SIG-M5 treated with dmso at 0.1 percent for 504 hours (cell line): ENCODE measurements at regions not wholly inside any gene's neighbourhood (a gene's known extent, or its start where the extent isn't known, plus 50 kb on each side); places are given as distances from the start of the nearest gene placed in this dataset.

Source experiments
- DNase-seq: peaks from one replicate; lab custom pipeline; 2025; ENCODE audit not compliant: unreplicated experiment; lab: John Stamatoyannopoulos, UW

DNA sequence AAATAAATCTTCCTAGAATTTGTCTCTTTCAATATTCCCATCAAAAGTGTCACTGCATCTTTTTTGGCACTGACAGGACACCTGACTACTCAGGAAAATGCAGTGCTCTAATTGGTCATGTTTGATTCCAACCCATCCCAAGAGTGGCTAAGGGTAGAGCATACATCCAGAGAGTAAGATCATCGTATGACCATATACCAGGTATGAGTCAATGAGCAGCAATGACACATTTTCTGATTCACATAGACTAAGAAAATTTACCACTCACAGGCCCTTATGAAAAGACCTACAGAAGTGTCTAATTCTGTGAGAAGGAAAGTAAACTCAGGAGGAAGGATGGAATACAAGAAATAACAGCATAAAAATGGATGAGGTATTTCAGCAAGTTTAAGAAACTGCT is 434.2 kb downstream of the ZIC1 start:
- DNase-seq, result no peak

DNA sequence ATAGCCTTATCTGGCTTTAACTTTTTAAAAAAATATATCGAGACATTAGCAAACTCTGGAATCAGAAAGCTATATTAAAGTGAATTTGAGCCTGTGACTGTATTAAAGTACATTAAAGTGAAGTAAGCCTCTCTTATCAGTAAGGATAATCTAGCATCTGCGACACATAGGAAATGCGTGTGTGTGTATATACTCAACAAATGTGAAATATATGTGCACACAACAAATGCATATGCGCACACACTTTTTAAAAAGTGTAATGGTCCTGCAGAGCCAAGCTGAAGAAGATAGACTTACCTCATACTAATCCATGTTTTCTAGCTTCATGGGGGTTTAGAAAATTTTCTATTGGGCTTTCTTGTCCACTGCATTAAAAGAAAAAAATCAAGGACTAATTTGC is 437.1 kb downstream of the ZIC1 start:
- no peak for DNase-seq

DNA sequence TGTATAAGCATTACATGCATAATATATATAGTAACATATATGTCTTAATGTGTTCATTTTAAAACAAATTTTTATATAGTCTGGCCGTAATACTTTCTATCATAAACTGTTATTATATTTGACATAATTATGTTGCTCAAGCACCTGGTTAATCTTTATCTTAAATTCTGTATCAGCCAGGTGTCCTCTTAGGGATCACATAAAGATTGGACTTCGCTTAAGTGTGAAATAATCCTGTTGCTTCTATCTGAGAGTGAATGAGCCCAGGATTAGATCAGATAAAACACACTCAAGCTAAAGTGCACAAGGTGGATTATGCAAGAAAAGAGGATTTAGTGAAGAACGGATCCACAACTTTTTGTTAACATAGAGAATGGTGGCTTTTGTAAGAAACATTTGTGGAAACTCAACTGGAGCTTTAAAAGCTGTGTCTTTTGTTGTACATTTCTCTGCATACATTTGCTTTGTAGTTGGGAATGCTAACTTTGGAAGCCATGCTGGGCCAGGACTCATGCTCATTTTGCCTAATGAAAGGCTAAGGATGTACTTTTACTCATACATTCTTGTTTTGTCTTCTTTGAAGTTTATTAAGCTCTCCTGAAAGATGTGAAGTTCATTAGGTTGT is 437.8 kb downstream of the ZIC1 start:
- no peak for DNase-seq

DNA sequence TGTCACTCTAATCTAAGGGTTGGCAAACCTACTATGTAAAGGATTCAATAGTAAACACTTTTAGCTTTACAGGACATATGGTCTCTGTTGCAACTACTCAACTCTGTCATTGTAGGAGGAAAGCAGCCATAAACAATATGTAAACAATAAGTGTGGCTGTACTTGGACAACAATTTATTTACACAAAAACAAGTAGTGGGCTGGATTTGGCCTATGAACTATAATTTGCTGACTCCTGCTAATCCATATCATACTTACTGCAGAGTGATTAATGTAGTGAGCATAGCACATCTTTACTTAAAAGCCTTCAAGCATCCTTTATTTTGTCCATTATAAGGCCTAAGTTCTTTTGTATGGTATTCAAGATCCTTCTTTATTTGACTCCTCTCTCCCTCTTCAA is 441.9 kb downstream of the ZIC1 start:
- no peak for DNase-seq

DNA sequence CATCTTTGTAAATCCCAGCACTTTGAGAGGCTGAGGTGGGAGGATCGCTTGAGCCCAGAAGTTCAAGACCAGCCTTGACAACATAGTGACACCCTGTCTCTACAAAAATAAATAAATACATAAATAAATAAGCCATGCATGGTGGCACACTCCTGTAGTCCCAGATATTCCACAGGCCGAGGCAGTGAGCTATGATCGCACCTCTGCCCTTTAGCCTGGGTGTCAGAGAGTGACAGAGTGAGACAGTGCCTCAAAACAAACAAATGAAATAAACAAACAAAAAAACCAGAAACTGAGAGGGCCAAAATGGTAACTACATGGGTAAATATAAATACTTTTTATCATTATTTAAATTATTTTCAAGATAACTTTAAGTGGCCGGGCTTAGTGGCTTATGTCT is 445.4 kb downstream of the ZIC1 start:
- DNase-seq, result no peak

DNA sequence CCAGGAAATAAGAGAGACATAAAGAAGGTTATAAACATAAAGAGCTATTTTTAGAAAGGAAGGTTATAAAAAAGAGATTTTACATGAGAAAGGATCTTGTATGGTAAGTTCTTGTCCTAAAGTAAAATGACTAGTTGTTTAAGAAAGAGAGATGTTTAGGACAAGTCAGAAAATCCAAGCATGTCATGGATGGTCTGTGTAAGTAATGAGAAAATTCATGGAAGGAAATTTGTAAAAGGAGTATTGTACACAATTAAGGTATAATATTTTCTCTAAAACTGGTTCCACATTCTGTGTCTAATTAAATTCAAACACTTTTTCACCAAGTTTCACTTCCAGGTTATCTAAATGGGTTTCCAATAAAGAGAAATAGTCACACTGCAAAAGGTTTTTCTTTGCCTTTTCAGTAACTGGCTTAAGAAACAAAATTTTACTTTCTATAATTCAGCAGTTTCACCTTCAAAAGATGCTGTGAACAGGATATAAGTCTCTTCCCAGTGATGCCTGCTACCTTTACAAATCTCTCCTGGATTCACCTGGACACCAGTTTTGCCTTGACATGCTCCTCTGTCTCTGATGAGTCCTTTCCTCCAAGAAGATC is 455.7 kb downstream of the ZIC1 start:
- no peak for DNase-seq

DNA sequence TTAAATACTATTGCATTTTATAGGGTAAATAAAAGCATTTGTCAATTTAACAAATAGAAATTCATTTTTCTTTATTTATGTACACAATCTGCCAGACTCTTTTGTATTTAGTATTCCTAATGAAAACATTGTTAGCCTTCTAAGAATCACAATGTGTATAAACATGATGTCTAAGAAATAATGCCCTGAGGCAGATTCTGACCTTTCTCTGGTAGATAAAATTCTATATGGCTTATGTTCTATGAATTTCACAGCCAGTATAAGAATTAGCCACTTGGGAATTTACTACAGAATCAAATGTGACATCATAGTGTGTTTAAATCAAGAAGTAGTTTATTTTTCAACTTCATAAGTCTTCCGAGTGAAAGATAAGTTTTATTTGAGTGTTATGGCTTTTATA is 457.4 kb downstream of the ZIC1 start:
- DNase-seq, result no peak

DNA sequence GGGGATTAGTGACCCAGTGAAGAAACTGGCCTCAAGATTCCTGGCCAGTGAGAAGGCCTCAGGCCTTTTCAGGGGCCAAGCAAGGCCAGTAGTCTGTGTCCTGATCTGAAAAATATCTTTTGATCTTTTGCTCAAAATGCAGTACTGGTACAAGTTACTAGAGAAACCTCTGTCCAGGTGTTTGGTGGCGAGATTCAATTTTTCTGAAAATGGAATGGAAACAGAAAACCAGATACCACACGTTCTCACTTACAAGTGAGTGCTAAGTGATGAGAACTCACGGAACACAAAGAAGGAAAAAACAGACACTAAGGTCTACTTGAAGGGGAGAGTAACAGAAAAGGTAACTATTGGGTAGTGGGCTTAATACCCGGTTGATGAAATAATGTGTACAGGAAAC is 463.4 kb downstream of the ZIC1 start:
- DNase-seq, result no peak

DNA sequence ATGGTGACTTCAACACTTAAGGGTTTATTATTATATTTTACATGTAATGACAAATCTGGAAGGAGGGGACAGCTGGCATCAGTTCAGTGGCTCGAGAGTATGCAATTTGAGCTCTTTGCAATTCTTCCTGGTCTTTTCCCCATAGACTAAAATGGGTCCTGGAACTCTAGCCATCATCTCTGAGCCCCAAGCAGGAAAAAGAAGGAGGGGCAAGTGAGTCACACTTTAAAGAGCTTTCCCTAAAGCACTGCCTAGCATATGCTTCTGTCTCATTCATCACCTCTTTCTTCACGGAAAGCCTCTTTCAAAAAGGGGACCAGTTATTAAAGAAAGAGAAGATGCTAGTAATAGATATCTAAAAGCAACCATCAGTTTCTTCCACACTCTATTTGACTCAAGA is 466.3 kb downstream of the ZIC1 start:
- no peak for DNase-seq

DNA sequence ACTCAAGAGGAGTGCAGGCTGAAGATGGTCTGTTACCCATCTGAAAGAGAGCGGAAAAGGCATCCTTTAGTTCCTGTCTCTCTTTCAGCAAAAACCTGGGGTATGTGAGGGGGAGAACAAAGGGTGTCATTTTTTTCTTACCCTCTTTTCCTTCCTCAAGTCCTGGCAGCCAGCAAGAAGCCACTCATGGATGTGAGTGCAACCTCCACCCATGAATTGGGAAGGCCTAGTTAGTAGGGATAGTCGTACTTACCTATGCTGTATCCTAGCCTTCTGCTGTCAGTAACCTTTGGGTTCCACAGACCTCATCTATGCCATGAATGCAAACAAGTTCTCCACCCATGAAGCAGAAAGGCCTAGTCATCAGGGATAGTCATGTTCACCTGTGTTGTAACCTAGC is 472.8 kb downstream of the ZIC1 start:
- DNase-seq, result no peak

DNA sequence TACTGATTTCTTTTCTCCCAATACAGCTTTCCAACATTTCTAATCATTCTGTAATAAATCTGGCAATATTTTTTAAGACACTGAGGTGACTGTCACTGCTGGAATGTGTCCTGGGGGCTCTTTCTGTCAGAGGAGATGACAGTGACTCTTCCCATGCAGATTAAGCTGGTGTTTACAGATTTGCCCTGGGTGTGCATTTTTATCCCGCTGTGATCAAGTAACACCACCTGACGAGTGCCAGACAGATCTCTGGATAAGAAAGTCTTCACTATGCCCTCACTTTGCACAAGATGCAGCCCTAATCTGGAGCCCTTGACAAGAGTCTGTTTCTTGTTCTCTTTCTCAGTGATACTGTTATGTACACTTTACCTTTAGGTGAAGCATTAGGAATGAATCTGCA is 477.7 kb downstream of the ZIC1 start:
- no peak for DNase-seq

DNA sequence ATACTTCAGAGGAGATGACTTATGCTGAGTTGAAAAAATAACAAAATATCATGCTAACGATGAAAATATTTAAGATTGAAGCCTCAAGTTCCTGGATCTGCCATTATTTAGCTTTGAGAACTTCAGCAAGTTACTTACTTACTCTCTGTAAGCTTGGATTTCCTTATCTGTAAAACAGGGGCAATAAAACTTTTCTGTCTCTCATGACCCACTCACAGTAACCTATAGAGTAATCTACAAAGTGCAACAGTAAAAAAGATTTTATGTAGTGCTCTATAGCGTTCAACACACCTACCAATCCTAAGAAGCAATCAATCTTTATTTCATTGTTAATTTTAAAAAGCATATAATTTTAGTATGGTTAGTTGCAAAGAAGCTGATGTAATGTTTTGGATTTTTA is 478.6 kb downstream of the ZIC1 start:
- DNase-seq, result no peak

DNA sequence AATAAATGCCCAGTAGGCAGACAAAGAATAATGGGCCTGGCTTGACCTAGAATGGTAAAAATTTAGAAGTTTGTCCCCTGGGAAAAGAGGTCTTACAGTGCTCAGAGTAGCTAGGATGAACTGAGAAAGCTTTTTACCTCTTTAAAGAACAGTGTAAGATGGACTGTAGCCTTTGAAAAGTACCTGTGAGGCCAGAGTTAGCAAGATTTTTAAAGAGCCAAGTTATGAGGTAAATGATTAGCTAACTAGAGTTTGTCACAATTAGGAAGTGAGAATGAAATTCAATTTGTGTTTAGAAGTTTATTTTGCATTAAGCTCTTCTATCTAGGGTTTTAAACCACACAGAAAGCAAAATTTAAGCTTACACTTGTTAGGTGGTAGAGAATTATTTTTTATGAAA is 480.9 kb downstream of the ZIC1 start:
- DNase-seq, result no peak

DNA sequence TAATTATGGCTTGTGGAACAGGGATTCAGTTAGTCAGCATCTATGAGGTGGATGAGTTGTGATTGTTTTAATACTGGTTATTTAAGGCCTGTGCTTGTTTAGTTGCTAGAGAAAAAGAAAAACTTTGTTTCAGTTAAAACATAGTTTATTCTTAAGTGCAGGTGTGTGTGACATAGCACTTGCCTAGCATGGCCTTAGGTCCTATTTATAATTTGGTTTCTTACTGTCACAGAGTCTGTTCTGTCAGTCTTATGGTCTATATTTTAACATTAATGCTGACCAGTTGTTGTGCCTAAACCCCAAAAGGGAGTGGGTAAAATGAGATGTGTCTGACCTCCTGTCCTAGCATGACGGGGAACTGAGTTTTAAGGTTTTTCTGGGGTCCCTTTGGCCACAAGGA is 486.3 kb downstream of the ZIC1 start:
- DNase-seq, result no peak

DNA sequence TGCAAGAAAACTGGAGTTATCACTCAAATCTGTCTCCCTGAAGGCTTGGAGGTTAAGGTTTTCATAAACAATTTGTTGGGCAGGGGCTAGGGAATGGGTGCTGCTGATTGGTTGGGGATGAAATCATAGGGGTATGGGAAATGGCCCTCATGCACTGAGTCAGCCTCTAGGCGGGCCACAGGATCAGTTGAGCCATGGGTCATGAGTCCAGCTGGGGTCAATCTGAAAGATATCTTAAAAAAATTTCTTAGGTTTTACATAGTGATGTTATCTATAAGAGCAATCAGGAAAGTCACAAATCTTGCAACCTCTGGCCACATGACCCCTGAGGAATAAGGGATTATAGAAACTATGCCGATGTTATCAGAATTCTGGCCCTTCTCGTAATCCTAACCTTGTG is 491.7 kb downstream of the ZIC1 start:
- DNase-seq, result no peak

DNA sequence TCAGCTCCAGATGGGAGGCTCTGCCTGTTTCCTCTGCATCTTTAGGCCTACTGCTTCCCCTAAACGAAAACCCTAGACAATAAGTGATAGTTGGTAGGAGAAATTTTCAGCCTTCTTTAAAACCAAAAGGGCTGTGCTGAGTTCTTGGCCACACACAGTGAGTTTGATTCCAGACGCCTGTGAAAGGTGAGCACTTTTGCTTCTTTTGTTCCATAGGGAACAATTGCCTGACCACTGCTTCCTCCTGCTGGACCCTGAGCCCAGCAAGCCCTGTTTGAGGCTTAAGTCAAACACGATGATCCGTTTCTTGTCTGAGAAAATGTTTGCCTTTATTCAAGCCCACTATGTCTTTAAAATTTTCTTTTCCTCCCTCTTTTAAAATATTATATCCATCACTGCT is 493.9 kb downstream of the ZIC1 start:
- DNase-seq, result no peak

DNA sequence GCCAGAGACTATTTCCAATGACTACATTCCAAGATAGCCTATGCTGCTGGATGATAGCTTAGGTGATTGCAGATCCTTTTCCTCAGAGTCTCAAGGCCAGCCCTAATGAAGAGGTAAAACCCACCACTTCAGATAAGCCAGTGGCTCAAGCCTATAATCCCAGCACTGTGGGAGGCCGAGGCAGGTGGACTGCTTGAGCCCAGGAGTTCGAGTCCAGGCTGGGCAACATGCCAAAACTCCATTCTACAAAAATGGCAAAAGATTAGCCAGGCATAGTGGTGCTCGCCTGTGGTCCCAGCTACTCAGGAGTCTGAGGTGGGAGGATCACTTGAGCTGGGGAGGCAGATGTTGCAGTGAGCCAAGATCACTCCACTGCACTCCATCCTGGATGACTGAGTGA is 495.3 kb downstream of the ZIC1 start:
- DNase-seq, result no peak

DNA sequence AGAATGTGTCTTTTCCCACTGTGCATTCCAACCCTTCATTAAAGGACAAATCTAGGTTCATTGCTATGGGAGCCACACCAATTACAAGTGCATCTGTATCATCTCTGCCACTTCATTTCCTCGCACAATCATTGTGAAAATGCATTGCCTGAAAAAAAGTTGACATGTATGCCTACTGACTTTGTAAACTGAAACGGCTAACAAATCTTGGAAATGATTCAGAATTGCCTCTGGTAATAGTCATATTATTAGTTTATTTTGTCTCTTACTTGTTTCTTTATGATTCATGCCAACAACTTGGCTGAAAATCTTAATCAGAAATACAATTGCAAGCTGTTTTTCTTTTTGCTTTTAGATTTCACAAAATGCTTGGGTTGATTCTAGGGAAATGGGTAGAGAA is 497.1 kb downstream of the ZIC1 start:
- DNase-seq, result no peak

DNA sequence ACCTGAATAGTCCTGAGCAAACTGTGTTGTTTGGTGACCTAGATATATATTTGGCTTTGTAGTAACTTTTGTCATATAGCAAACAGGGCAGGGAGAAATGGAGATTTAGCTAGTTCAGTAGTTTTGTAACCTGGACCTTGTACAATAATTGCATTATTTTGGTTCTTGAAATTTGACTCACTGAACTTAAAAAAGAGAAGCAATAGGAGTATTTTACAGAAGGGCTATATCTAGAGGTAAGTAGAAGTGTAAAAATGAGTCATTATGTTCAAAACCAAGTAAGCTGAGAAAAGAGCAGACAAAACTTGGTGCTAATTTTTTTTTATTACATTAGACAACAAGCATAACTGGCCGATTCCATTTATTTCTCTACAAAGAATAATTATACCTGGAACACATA is 505.4 kb downstream of the ZIC1 start:
- no peak for DNase-seq

DNA sequence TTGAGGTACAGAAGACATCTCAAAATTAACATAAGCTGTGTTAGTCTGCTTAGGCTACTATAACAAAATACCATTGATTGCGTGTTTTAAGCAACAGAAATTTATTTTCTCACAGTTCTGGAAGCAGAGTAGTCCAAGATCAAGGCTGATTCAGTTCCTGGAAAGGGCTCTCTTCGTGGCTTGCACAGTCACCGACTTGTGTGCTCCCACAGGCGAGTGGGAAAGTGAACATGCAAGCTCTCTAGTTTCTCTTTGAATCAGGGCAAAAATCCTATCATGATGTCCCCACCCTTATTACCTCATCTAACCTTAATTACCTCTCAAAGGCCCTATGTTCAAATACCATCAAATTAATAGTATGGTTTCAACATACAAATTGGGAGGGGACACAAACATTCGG is 505.9 kb downstream of the ZIC1 start:
- DNase-seq, result no peak

DNA sequence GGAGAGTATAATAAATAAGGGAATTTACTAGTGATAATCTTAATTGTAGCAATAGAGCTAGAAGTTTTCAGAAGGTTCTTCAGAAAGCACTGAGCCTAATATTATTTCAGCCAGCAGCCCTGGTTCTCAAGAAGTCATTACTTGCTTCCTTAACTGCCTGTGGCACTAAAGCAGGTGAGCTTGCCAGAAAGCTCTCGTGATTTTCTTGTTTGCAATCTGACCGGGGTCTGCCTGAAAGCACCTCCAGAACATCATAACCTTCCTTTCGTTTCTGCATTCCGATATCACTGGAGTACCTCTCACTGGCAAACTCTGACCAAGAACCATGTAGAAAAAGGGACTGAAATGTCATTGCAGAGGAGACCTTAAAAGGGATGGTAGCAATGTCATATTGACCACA is 510.3 kb downstream of the ZIC1 start:
- DNase-seq, result no peak

DNA sequence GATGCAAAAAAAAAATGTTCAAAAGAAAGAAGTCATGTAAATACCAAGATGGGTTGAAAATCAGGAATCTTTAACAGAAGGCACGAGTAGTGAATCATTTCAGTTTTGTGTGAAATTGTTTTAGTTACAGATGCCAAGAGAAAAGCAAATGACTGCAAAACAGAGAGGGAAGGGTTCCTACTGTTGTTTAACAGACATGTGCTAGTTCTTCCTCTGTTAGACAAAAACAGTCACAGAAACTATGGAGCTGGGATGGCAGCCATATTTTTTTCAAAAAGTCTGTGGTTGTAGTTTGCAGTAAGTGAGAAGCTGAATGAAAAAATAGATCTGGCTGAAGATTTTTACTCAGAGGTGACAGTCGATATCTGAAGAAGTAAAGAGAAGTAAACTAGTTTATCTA is 511.9 kb downstream of the ZIC1 start:
- no peak for DNase-seq

DNA sequence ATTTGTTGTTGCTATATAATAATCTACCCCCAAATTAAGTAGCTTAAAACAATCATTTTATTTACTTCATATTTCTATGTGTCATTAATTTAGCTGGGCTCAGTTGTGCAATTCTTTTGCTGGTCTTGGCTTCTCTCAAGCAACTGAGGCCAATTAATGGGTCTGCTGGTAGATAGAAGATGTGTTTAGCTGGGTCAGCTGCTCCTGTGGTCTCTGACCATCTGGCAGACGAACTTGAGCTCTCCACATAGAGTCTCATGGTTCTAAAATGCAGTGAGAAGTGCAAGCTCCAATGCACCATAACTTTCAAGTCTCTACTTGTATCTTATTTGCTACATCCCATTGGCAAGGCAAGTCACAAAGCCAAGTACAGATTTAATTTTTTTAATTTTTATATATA is 515.6 kb downstream of the ZIC1 start:
- no peak for DNase-seq
